H9 (cell line): ENCODE measurements at regions not wholly inside any gene's neighbourhood (a gene's known extent, or its start where the extent isn't known, plus 50 kb on each side); places are given as distances from the start of the nearest gene placed in this dataset.

ENCODE experiments used
- DNase-seq: peaks from one replicate; pipeline ENCODE4 v3.0.0-alpha.2; 2017
- H2AFZ ChIP-seq: one replicate; pipeline ENCODE4 v1.6.1; 2013; ENCODE audit warnings: mild to moderate bottlenecking, low read length, control low read depth, moderate library complexity
- H2AK5ac ChIP-seq: 2 replicates; pipeline ENCODE4 v1.6.1; 2013; ENCODE audit warnings: low read length, control low read depth, mixed read lengths; ENCODE audit not compliant: insufficient read length
- H2BK120ac ChIP-seq: one replicate; pipeline ENCODE4 v1.6.1; 2013; ENCODE audit warnings: low read depth, mild to moderate bottlenecking, low read length, control low read depth, inconsistent platforms; ENCODE audit not compliant: poor library complexity, severe bottlenecking
- H2BK12ac ChIP-seq: 2 replicates; pipeline ENCODE4 v1.6.1; 2013; ENCODE audit warnings: low read length, control low read depth, mixed read lengths, low read depth; ENCODE audit not compliant: insufficient read length
- H2BK15ac ChIP-seq: 2 replicates; pipeline ENCODE4 v1.6.1; 2013; ENCODE audit warnings: low read depth, low read length, control low read depth
- H2BK20ac ChIP-seq: one replicate; pipeline ENCODE4 v1.6.1; 2013; ENCODE audit warnings: low read depth, mild to moderate bottlenecking, low read length, control low read depth, inconsistent platforms; ENCODE audit not compliant: poor library complexity, severe bottlenecking
- H2BK5ac ChIP-seq: 2 replicates; pipeline ENCODE4 v1.6.1; 2013; ENCODE audit warnings: low read length, control low read depth, mixed read lengths; ENCODE audit not compliant: insufficient read length
- H3K14ac ChIP-seq: 2 replicates; pipeline ENCODE4 v1.6.1; 2013; ENCODE audit warnings: low read length, control low read depth; ENCODE audit not compliant: insufficient read depth
- H3K18ac ChIP-seq: 2 replicates; pipeline ENCODE4 v1.6.1; 2013; ENCODE audit warnings: low read depth, mild to moderate bottlenecking, mixed read lengths, low read length, control low read depth; ENCODE audit not compliant: insufficient read length
- H3K23ac ChIP-seq: 2 replicates; pipeline ENCODE4 v1.6.1; 2013; ENCODE audit warnings: low read length, control low read depth, mixed read lengths, low read depth; ENCODE audit not compliant: insufficient read length
- H3K23me2 ChIP-seq: 2 replicates; pipeline ENCODE4 v1.6.1; 2013; ENCODE audit warnings: low read depth, mild to moderate bottlenecking, mixed read lengths, low read length, control low read depth; ENCODE audit not compliant: insufficient read length, poor library complexity, severe bottlenecking
- H3K27ac ChIP-seq: 2 replicates; pipeline ENCODE4 v1.5.1; 2013; ENCODE audit warnings: low read length, control low read depth, mixed read lengths, low read depth; ENCODE audit not compliant: insufficient read length
- H3K27me3 ChIP-seq: 2 replicates; pipeline ENCODE4 v1.6.1; 2013; ENCODE audit warnings: low read length, control low read depth, inconsistent platforms; ENCODE audit not compliant: insufficient read depth
- H3K4ac ChIP-seq: 2 replicates; pipeline ENCODE4 v1.6.1; 2013; ENCODE audit warnings: low read depth, mild to moderate bottlenecking, control low read depth, inconsistent platforms, low read length, moderate library complexity
- H3K4me1 ChIP-seq: 2 replicates; pipeline ENCODE4 v1.6.1; 2013; ENCODE audit warnings: low read length, control low read depth, inconsistent platforms; ENCODE audit not compliant: insufficient read depth
- H3K4me2 ChIP-seq: 2 replicates; pipeline ENCODE4 v1.6.1; 2013; ENCODE audit warnings: low read length, control low read depth, mixed read lengths; ENCODE audit not compliant: insufficient read length, insufficient read depth
- H3K56ac ChIP-seq: 2 replicates; pipeline ENCODE4 v1.6.1; 2013; ENCODE audit warnings: low read depth, mild to moderate bottlenecking, mixed read lengths, low read length, control low read depth; ENCODE audit not compliant: insufficient read length
- H3K79me1 ChIP-seq: 2 replicates; pipeline ENCODE4 v1.6.1; 2013; ENCODE audit warnings: low read depth, mild to moderate bottlenecking, moderate library complexity, low read length, control low read depth, inconsistent platforms; ENCODE audit not compliant: insufficient read depth, poor library complexity, severe bottlenecking
- H3K79me2 ChIP-seq: 2 replicates; pipeline ENCODE4 v1.6.1; 2013; ENCODE audit warnings: low read length, control low read depth, inconsistent platforms; ENCODE audit not compliant: insufficient read depth
- H3K9ac ChIP-seq: 2 replicates; pipeline ENCODE4 v1.6.1; 2013; ENCODE audit warnings: low read length, control low read depth, mixed read lengths; ENCODE audit not compliant: insufficient read length; ENCODE audit errors: extremely low read depth
- H3K9me3 ChIP-seq: one replicate; pipeline ENCODE4 v1.6.1; 2013; ENCODE audit warnings: low read depth, low read length, inconsistent platforms; ENCODE audit not compliant: control insufficient read depth
- H3T11ph ChIP-seq: one replicate; pipeline ENCODE4 v1.6.1; 2013; ENCODE audit warnings: mild to moderate bottlenecking, low read length, control low read depth, inconsistent platforms
- H4K20me1 ChIP-seq: one replicate; pipeline ENCODE4 v1.6.1; 2013; ENCODE audit not compliant: control insufficient read depth, insufficient read length, insufficient read depth
- H4K5ac ChIP-seq: 2 replicates; pipeline ENCODE4 v1.6.1; 2013; ENCODE audit warnings: low read depth, mild to moderate bottlenecking, mixed read lengths, low read length, control low read depth; ENCODE audit not compliant: insufficient read length
- H4K8ac ChIP-seq: replicated peaks from 2 replicates; pipeline ENCODE4 v1.6.1; 2013; ENCODE audit warnings: low read length, control low read depth, mixed read lengths, low read depth; ENCODE audit not compliant: insufficient read length
- H4K91ac ChIP-seq: 2 replicates; pipeline ENCODE4 v1.6.1; 2013; ENCODE audit warnings: low read depth, mild to moderate bottlenecking, moderate library complexity, mixed read lengths, low read length, control low read depth; ENCODE audit not compliant: insufficient read length
- H3K27ac Mint-ChIP-seq, 3 experiments: 2 replicates in 2 of 3; 3 replicates in 1 of 3; pipeline ENCODE4 v1.8.0; 2020 to 2021; ENCODE audit warnings: mixed read lengths in 3 of 3, mild to moderate bottlenecking in 1 of 3, moderate library complexity in 1 of 3
- H3K27me3 Mint-ChIP-seq: 2 replicates; pipeline ENCODE4 v1.8.0; 2021; ENCODE audit warnings: low read depth, mild to moderate bottlenecking, moderate library complexity, mixed read lengths
- H3K36me3 Mint-ChIP-seq, 3 experiments: 2 replicates in 2 of 3; 3 replicates in 1 of 3; pipeline ENCODE4 v1.8.0; 2020 to 2021; ENCODE audit warnings: low read depth in 3 of 3, mixed read lengths in 3 of 3; ENCODE audit not compliant: insufficient read depth in 1 of 3
- H3K4me1 Mint-ChIP-seq, 2 experiments: 2 replicates each; pipeline ENCODE4 v1.8.0; 2020; ENCODE audit warnings: mixed read lengths in 2 of 2
- H3K4me3 Mint-ChIP-seq, 2 experiments: 2 replicates in 1 of 2; 3 replicates in 1 of 2; pipeline ENCODE4 v1.8.0; 2020 to 2021; ENCODE audit warnings: mild to moderate bottlenecking in 2 of 2, mixed read lengths in 2 of 2, moderate library complexity in 1 of 2
- H3K9me3 Mint-ChIP-seq, 2 experiments: 2 replicates in 1 of 2; 3 replicates in 1 of 2; pipeline ENCODE4 v1.8.0; 2020; ENCODE audit warnings: mild to moderate bottlenecking in 2 of 2, mixed read lengths in 2 of 2, moderate library complexity in 1 of 2
- WGBS: extraction: QIAGEN DNeasy Blood & Tissue Kit; methylation state at CpG from one replicate; pipeline ENCODE4 v1.1.7; 2013; ENCODE audit warnings: missing lambda C conversion rate, low lambda C conversion rate, mixed read lengths; ENCODE audit not compliant: insufficient read length; ENCODE audit errors: extremely low coverage; 5-methylcytosine and 5-hydroxymethylcytosine counted together
- TF ChIP-seq, protein P1 (sequence below): fragments of 200-600 bp; sonication (generic); conservative IDR thresholded peaks from 3 replicates; pipeline ENCODE4 v1.8.0; 2021; ENCODE audit warnings: antibody characterized with exemption, mild to moderate bottlenecking

DNA sequence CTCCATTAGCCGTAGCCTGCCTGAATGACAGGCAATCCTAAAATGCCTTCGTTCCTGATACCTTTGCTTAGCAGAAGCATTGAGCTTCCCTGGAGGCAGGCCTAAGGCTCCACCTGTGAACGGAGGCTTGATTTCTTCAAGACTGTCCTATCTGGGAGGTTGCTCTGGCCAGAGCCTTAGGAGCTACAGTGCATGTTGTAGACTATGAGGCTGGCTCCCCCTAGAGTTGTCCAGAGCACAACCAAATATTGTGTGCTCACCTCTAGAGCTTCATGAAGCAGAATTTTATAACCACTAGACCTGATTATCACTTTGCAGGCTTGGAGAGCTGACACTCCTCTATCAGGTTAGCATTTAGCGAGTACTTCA is 217.8 kb downstream of the MAFB start:
- WGBS: no CpG with 5 or more reads among the region's 4 CpGs
- H3K79me2 ChIP-seq: no peaks in the 10 kb centered on the region
- no peak overlapping the region for H3K4me3 Mint-ChIP-seq
- H2BK120ac ChIP-seq: no peak overlapping the region
- H3K27me3 ChIP-seq: no peaks in the 10 kb centered on the region
- no peak overlapping the region for H3K23ac ChIP-seq
- H3K56ac ChIP-seq: no peak overlapping the region
- 0 out of 7 replicates have a peak, but pooled peaks cover 0 to 2% (median 0%) of the 10 kb centered on the region in 3 experiments for H3K36me3 Mint-ChIP-seq
- H2AK5ac ChIP-seq: no peak overlapping the region
- no peak overlapping the region for H3K14ac ChIP-seq
- no peaks in the 10 kb centered on the region for H3K9me3 ChIP-seq
- no peak overlapping the region for H4K91ac ChIP-seq
- no peaks in the 10 kb centered on the region for H3K23me2 ChIP-seq
- no peak overlapping the region for H3K4ac ChIP-seq
- H3K4me1 ChIP-seq: no peaks in the 10 kb centered on the region
- H4K5ac ChIP-seq: no peak overlapping the region
- H2AFZ ChIP-seq: no peak overlapping the region
- no peak overlapping the region for H2BK15ac ChIP-seq
- TF ChIP-seq, protein P1, sequence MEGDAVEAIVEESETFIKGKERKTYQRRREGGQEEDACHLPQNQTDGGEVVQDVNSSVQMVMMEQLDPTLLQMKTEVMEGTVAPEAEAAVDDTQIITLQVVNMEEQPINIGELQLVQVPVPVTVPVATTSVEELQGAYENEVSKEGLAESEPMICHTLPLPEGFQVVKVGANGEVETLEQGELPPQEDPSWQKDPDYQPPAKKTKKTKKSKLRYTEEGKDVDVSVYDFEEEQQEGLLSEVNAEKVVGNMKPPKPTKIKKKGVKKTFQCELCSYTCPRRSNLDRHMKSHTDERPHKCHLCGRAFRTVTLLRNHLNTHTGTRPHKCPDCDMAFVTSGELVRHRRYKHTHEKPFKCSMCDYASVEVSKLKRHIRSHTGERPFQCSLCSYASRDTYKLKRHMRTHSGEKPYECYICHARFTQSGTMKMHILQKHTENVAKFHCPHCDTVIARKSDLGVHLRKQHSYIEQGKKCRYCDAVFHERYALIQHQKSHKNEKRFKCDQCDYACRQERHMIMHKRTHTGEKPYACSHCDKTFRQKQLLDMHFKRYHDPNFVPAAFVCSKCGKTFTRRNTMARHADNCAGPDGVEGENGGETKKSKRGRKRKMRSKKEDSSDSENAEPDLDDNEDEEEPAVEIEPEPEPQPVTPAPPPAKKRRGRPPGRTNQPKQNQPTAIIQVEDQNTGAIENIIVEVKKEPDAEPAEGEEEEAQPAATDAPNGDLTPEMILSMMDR: peak; percentile 69
- DNase-seq: peak; percentile 65
- no peak overlapping the region for H3T11ph ChIP-seq
- no peak overlapping the region for H3K9ac ChIP-seq
- no peak overlapping the region for H2BK5ac ChIP-seq
- no peak overlapping the region for H2BK12ac ChIP-seq
- no peaks in the 10 kb centered on the region; a peak in 2 of 5 replicates for H3K9me3 Mint-ChIP-seq
- no peak overlapping the region for H3K4me2 ChIP-seq
- no peak overlapping the region for H3K18ac ChIP-seq
- H3K27ac ChIP-seq: no peak overlapping the region
- peak overlapping the region in 1 of 3 experiments; percentile 61; a peak in 1 of 7 replicates for H3K27ac Mint-ChIP-seq
- H2BK20ac ChIP-seq: no peak overlapping the region
- H4K20me1 ChIP-seq: no peaks in the 10 kb centered on the region
- no peaks in the 10 kb centered on the region for H3K27me3 Mint-ChIP-seq
- no peak overlapping the region for H4K8ac ChIP-seq
- no peaks in the 10 kb centered on the region for H3K79me1 ChIP-seq
- H3K4me1 Mint-ChIP-seq: 0 out of 4 replicates have a peak, but pooled peaks cover 0 to 4% of the 10 kb centered on the region in 2 experiments
